ENCODE measurements at regions not wholly inside any gene's neighbourhood (a gene's known extent, or its start where the extent isn't known, plus 50 kb on each side); places are given as distances from the start of the nearest gene placed in this dataset.

- TF ChIP-seq, protein P1, sequence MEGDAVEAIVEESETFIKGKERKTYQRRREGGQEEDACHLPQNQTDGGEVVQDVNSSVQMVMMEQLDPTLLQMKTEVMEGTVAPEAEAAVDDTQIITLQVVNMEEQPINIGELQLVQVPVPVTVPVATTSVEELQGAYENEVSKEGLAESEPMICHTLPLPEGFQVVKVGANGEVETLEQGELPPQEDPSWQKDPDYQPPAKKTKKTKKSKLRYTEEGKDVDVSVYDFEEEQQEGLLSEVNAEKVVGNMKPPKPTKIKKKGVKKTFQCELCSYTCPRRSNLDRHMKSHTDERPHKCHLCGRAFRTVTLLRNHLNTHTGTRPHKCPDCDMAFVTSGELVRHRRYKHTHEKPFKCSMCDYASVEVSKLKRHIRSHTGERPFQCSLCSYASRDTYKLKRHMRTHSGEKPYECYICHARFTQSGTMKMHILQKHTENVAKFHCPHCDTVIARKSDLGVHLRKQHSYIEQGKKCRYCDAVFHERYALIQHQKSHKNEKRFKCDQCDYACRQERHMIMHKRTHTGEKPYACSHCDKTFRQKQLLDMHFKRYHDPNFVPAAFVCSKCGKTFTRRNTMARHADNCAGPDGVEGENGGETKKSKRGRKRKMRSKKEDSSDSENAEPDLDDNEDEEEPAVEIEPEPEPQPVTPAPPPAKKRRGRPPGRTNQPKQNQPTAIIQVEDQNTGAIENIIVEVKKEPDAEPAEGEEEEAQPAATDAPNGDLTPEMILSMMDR (conservative IDR thresholded peaks at IDR 0.05; ENCODE audit: low read length) = no peak
- no peak for TF ChIP-seq EZH2phosphoT487 (IDR thresholded peaks at IDR 0.05; ENCODE audit: borderline replicate concordance, low read depth, low read length)
Observed at GRCh38 chr4:158341896-158342295, 131.6 kb downstream of the TMEM144 start.
